ENCODE measurements at regions not wholly inside any gene's neighbourhood (a gene's known extent, or its start where the extent isn't known, plus 50 kb on each side); places are given as distances from the start of the nearest gene placed in this dataset.
"Not testable (repeated sequence)": the region's sequence is repeated elsewhere in the genome, so short reads cannot be mapped to it uniquely, and the experiment has no call there.

GRCh38 chr10:65284495-65285041, 1641.3 kb upstream of the LRRTM3 start:
- no peak overlapping the region for H3K4me3 ChIP-seq (ENCODE audit: low read depth, low read length)
- TF ChIP-seq CTCF (IDR thresholded peaks at IDR 0.05; ENCODE audit: low read depth, low read length, missing control alignments) = no peak
- no peak for DNase-seq (ENCODE audit: low read depth)

DNA sequence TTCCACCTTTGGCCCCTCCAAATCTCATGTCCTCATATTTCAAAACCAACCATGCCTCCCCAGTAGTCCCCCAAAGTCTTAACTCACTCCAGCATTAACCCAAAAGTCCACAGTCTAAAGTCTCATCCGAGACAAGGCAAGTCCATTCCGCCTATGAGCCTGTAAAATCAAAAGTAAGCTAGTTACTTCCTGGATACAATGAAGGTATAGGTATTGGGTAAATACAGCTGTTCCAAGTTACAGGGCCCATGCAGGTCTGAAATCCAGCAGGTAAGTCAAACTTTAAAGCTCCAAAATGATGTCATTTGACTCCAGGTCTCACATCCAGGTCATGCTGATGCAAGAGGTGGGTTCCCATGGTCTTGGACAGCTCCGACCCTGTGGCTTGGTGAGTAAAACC, 1640.1 kb upstream of the LRRTM3 start:
- not testable (repeated sequence) for DNase-seq (ENCODE audit: low read depth); H3K4me3 ChIP-seq (ENCODE audit: low read depth, low read length)

GRCh38 chr10:65291286-65291685, 1634.5 kb upstream of the LRRTM3 start:
- DNase-seq (ENCODE audit: low read depth) = no peak
- H3K4me3 ChIP-seq (ENCODE audit: low read depth, low read length) = no peak overlapping the region
- no peak for TF ChIP-seq CTCF (IDR thresholded peaks at IDR 0.05; ENCODE audit: low read depth, low read length, missing control alignments)

- no peak for DNase-seq (ENCODE audit: low read depth)
- H3K4me3 ChIP-seq (ENCODE audit: low read depth, low read length) = no peak overlapping the region
- no peak for TF ChIP-seq CTCF (IDR thresholded peaks at IDR 0.05; ENCODE audit: low read depth, low read length, missing control alignments)
These were observed 1633.3 kb upstream of the LRRTM3 start for GRCh38 chr10:65292551-65292950.

GRCh38 chr10:65294329-65294728, 1631.5 kb upstream of the LRRTM3 start:
- H3K4me3 ChIP-seq (ENCODE audit: low read depth, low read length) = no peak overlapping the region
- DNase-seq (ENCODE audit: low read depth) = no peak
- TF ChIP-seq CTCF (IDR thresholded peaks at IDR 0.05; ENCODE audit: low read depth, low read length, missing control alignments) = no peak

DNA sequence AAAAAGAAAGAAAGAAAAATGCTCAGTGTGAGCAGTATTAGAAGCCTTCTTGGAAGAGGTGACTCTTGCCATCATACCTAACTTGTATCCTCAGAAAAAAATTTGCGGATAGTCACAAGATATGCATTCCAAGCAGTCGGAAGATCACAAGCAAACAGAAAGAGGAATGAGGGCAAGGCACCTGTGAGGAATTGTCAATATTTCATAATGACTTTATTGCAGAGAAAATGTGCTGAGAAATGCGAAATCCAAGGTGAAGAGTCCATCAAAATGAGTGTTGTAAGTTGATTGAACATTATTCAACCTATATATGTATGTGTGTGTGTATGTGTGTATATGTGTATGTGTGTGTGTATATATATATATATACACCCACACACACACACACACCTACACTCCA, 1624.7 kb upstream of the LRRTM3 start:
- DNase-seq (ENCODE audit: low read depth) = no peak
- no peak for TF ChIP-seq CTCF (IDR thresholded peaks at IDR 0.05; ENCODE audit: low read depth, low read length, missing control alignments)
- no peak overlapping the region for H3K4me3 ChIP-seq (ENCODE audit: low read depth, low read length)

DNA sequence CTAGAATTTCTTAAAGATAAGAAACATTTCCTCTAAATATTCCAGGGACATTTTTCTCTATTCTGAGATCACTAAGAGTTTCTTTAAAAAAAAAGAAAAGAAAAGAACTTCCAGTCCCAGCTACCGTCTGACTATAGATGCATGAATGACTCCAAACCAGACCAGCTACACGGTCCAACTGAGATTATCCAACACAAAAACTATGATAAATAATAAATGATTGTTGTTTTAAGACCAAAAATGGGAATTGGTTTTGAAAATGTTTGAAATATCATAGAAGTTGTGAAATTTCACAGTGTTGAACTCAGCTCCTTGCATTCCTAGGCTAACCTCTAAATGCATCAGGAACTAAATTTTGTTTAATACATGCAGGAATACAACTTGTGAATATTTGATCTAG, 1619.6 kb upstream of the LRRTM3 start:
- no peak for TF ChIP-seq CTCF (IDR thresholded peaks at IDR 0.05; ENCODE audit: low read depth, low read length, missing control alignments)
- no peak overlapping the region for H3K4me3 ChIP-seq (ENCODE audit: low read depth, low read length)
- DNase-seq (ENCODE audit: low read depth) = no peak

Measured in GM12864 (cell line).